GM19467 (cell line): ENCODE measurements at regions not wholly inside any gene's neighbourhood (a gene's known extent, or its start where the extent isn't known, plus 50 kb on each side); places are given as distances from the start of the nearest gene placed in this dataset.

ENCODE experiments used
- ATAC-seq: cut with Tn5 transposase; IDR thresholded peaks from one replicate; pipeline ENCODE4 v1.9.1; 2021; ENCODE audit warnings: mild to moderate bottlenecking, moderate library complexity; ENCODE audit not compliant: unreplicated experiment

GRCh38 chr16:66222756-66223155 is 143.7 kb upstream of the CDH5 start:
- ATAC-seq: no peak

- no peak for ATAC-seq
These were observed 145.8 kb upstream of the CDH5 start for GRCh38 chr16:66220702-66221101.

- no peak for ATAC-seq
These were observed 147.0 kb upstream of the CDH5 start for GRCh38 chr16:66219491-66219890.

GRCh38 chr16:66212428-66212827 is 154.1 kb upstream of the CDH5 start:
- ATAC-seq: no peak

- no peak for ATAC-seq
These were observed 154.8 kb upstream of the CDH5 start for GRCh38 chr16:66211651-66212050.

- ATAC-seq: no peak
These were observed 158.6 kb upstream of the CDH5 start for GRCh38 chr16:66207883-66208265.

GRCh38 chr16:66207139-66207882 is 159.2 kb upstream of the CDH5 start:
- ATAC-seq: no peak

- ATAC-seq: no peak
These were observed 160.1 kb upstream of the CDH5 start for GRCh38 chr16:66206363-66206762.

- no peak for ATAC-seq
These were observed 160.9 kb upstream of the CDH5 start for GRCh38 chr16:66205287-66206231.

GRCh38 chr16:66204756-66205155 is 161.7 kb upstream of the CDH5 start:
- ATAC-seq: no peak

- no peak for ATAC-seq
These were observed 163.0 kb upstream of the CDH5 start for GRCh38 chr16:66203476-66203875.

GRCh38 chr16:66199189-66199588 is 167.3 kb upstream of the CDH5 start:
- no peak for ATAC-seq

GRCh38 chr16:66198641-66199040 is 167.8 kb upstream of the CDH5 start:
- ATAC-seq: no peak

- no peak for ATAC-seq
These were observed 168.7 kb upstream of the CDH5 start for GRCh38 chr16:66197668-66198278.

GRCh38 chr16:66196770-66197169 is 169.7 kb upstream of the CDH5 start:
- no peak for ATAC-seq

GRCh38 chr16:66194866-66195265 is 171.6 kb upstream of the CDH5 start:
- ATAC-seq: no peak

- no peak for ATAC-seq
These were observed 172.8 kb upstream of the CDH5 start for GRCh38 chr16:66193543-66194229.

GRCh38 chr16:66190411-66190810 is 176.1 kb upstream of the CDH5 start:
- no peak for ATAC-seq

- ATAC-seq: no peak
These were observed 176.5 kb upstream of the CDH5 start for GRCh38 chr16:66189951-66190350.

- no peak for ATAC-seq
These were observed 177.4 kb upstream of the CDH5 start for GRCh38 chr16:66188917-66189725.
